SK-N-SH (cell line): ENCODE measurements at regions not wholly inside any gene's neighbourhood (a gene's known extent, or its start where the extent isn't known, plus 50 kb on each side); places are given as distances from the start of the nearest gene placed in this dataset.

Experiments used
- CTCF ChIA-PET: fragments of 300-600, 350-600 bp; formaldehyde crosslinking; extraction: SDS; loops from one replicate; lab custom pipeline; 2021; lab: Yijun Ruan, JAX
- POLR2A ChIA-PET: fragments of 350-600 bp; sonication (Branson Sonifier 250); formaldehyde crosslinking; extraction: SDS; loops from one replicate; lab custom pipeline; 2020; ENCODE audit warnings: antibody characterized with exemption, inconsistent platforms; lab: Yijun Ruan, JAX
- DNase-seq: peaks from one replicate; pipeline ENCODE4 v3.0.0; 2012
- H2AFZ ChIP-seq: fragments of 200-600 bp; sonication (generic); 2 replicates; pipeline ENCODE4 v1.8.1; 2016; ENCODE audit warnings: antibody characterized with exemption, mild to moderate bottlenecking, low read depth
- H3F3A ChIP-seq: fragments of 200-600 bp; sonication (generic); replicated peaks from 2 replicates; pipeline ENCODE3; 2016; ENCODE audit warnings: antibody characterized with exemption, mild to moderate bottlenecking; ENCODE audit not compliant: insufficient read depth
- H3K27ac ChIP-seq, 2 experiments: fragments of 200-500 bp in 1 of 2; fragments of 200-600 bp in 1 of 2; sonication (Bioruptor generic) in 1 of 2; sonication (generic), shearing (Covaris generic) in 1 of 2; 2 replicates each; pipeline versions ENCODE4 v1.5.1 to v1.6.1; 2014 to 2016; ENCODE audit warnings: low read depth in 2 of 2, inconsistent platforms in 1 of 2, low read length in 1 of 2, mild to moderate bottlenecking in 1 of 2, mixed read lengths in 1 of 2
- H3K27me3 ChIP-seq: fragments of 200-600 bp; sonication (generic), shearing (Covaris generic); 2 replicates; pipeline ENCODE4 v1.6.1; 2016; ENCODE audit warnings: mixed run types; ENCODE audit not compliant: insufficient read depth
- H3K36me3 ChIP-seq, 2 experiments: fragments of 200-500 bp in 1 of 2; fragments of 200-600 bp in 1 of 2; sonication (Bioruptor generic) in 1 of 2; sonication (generic) in 1 of 2; replicated peaks in 1 of 2; 2 replicates each; pipeline versions ENCODE3 to v1.5.1; 2014 to 2016; ENCODE audit warnings: low read length in 1 of 2, mild to moderate bottlenecking in 1 of 2; ENCODE audit not compliant: insufficient read depth in 2 of 2, control insufficient read depth in 1 of 2
- H3K4me1 ChIP-seq, 2 experiments: fragments of 200-500 bp in 1 of 2; fragments of 200-600 bp in 1 of 2; sonication (Bioruptor generic) in 1 of 2; sonication (generic), shearing (Covaris generic) in 1 of 2; 2 replicates each; pipeline versions ENCODE4 v1.5.1 to v1.6.1; 2014 to 2016; ENCODE audit warnings: low read depth in 1 of 2, low read length in 1 of 2, mixed run types in 1 of 2; ENCODE audit not compliant: insufficient read depth in 2 of 2, control insufficient read depth in 1 of 2
- H3K4me2 ChIP-seq: fragments of 200-600 bp; sonication (generic), shearing (Covaris generic); 2 replicates; pipeline ENCODE4 v1.6.1; 2017; ENCODE audit warnings: mixed run types
- H3K4me3 ChIP-seq, 2 experiments: fragments of 200-500 bp in 1 of 2; fragments of 200-600 bp in 1 of 2; sonication (Bioruptor generic) in 1 of 2; sonication (generic), shearing (Covaris generic) in 1 of 2; 2 replicates each; pipeline versions ENCODE4 v1.5.1 to v1.8.1; 2014 to 2016; ENCODE audit warnings: low read depth in 2 of 2, inconsistent platforms in 1 of 2, low read length in 1 of 2, mild to moderate bottlenecking in 1 of 2, mixed read lengths in 1 of 2, moderate library complexity in 1 of 2
- H3K79me2 ChIP-seq: fragments of 200-600 bp; sonication (generic); 2 replicates; pipeline ENCODE4 v1.8.1; 2017; ENCODE audit warnings: mild to moderate bottlenecking; ENCODE audit not compliant: insufficient read depth
- H3K9ac ChIP-seq: fragments of 200-600 bp; sonication (generic); 2 replicates; pipeline ENCODE4 v1.6.1; 2017; ENCODE audit warnings: mixed run types
- H3K9me2 ChIP-seq: fragments of 200-600 bp; sonication (generic); 2 replicates; pipeline ENCODE4 v1.6.1; 2017; ENCODE audit warnings: mixed run types
- H3K9me3 ChIP-seq: fragments of 200-600 bp; sonication (generic); 2 replicates; pipeline ENCODE4 v1.6.1; 2017; ENCODE audit warnings: mixed run types, mild to moderate bottlenecking, moderate library complexity
- H4K20me1 ChIP-seq: fragments of 200-600 bp; sonication (generic); 2 replicates; pipeline ENCODE4 v1.6.1; 2017; ENCODE audit warnings: mild to moderate bottlenecking, mixed run types; ENCODE audit not compliant: insufficient read depth
- CHD2 ChIP-seq: fragments of 150-350 bp; IDR thresholded peaks from 2 replicates; pipeline ENCODE4 v1.6.1; 2018; ENCODE audit warnings: low read length; ENCODE audit not compliant: partially characterized antibody
- EP300 ChIP-seq, 2 experiments: IDR thresholded peaks; 2 replicates each; pipeline versions ENCODE4 v1.4.0 to v1.6.1; 2012; ENCODE audit warnings: borderline replicate concordance in 1 of 2, low read depth in 1 of 2, low read length in 1 of 2
- EZH2phosphoT487 ChIP-seq: fragments of 200-600 bp; sonication (generic); IDR thresholded peaks from 2 replicates; pipeline ENCODE4 v1.6.1; 2017; ENCODE audit warnings: low read depth, mixed run types, mild to moderate bottlenecking, antibody characterized with exemption, moderate library complexity, borderline replicate concordance
- FOSL2 ChIP-seq: IDR thresholded peaks from 2 replicates; pipeline ENCODE4 v1.4.0; 2012; ENCODE audit warnings: low read depth, mild to moderate bottlenecking, moderate library complexity, borderline replicate concordance
- FOXJ3 ChIP-seq: sonication (generic); formaldehyde crosslinking; IDR thresholded peaks from 2 replicates; pipeline ENCODE4 v1.5.1; 2020; ENCODE audit warnings: mild to moderate bottlenecking, missing genetic modification reagents
- GABPA ChIP-seq: IDR thresholded peaks from 2 replicates; pipeline ENCODE4 v1.4.0; 2012; ENCODE audit warnings: low read depth, mild to moderate bottlenecking
- IRF3 ChIP-seq: fragments of 150-350 bp; IDR thresholded peaks from 2 replicates; pipeline ENCODE4 v1.6.1; 2016; ENCODE audit warnings: mild to moderate bottlenecking, low read depth, low read length
- MXI1 ChIP-seq: IDR thresholded peaks from 2 replicates; pipeline ENCODE4 v1.6.1; 2012; ENCODE audit warnings: mild to moderate bottlenecking, low read depth, low read length, improper control_type of control experiment
- NFIC ChIP-seq: IDR thresholded peaks from 2 replicates; pipeline ENCODE4 v1.4.0; 2012; ENCODE audit warnings: borderline replicate concordance
- PBX3 ChIP-seq: IDR thresholded peaks from 2 replicates; pipeline ENCODE4; 2012
- RAD21 ChIP-seq: IDR thresholded peaks from 2 replicates; pipeline ENCODE4 v1.6.1; 2012; ENCODE audit warnings: mild to moderate bottlenecking, low read length
- RCOR1 ChIP-seq: fragments of 150-350 bp; IDR thresholded peaks from 2 replicates; pipeline ENCODE4 v1.6.1; 2017; ENCODE audit warnings: antibody characterized with exemption, low read length
- RFX5 ChIP-seq: IDR thresholded peaks from 2 replicates; pipeline ENCODE4 v1.6.1; 2012; ENCODE audit warnings: mild to moderate bottlenecking, improper control_type of control experiment, low read length
- RXRA ChIP-seq: IDR thresholded peaks from 2 replicates; pipeline ENCODE4 v1.4.0; 2012; ENCODE audit warnings: low read depth, mild to moderate bottlenecking, borderline replicate concordance
- SMC3 ChIP-seq: IDR thresholded peaks from 2 replicates; pipeline ENCODE4 v1.6.1; 2012; ENCODE audit warnings: low read depth, low read length, improper control_type of control experiment
- TCF12 ChIP-seq: IDR thresholded peaks from 2 replicates; pipeline ENCODE4 v1.4.0; 2012
- TEAD4 ChIP-seq: IDR thresholded peaks from 2 replicates; pipeline ENCODE4 v1.4.0; 2012; ENCODE audit warnings: mild to moderate bottlenecking, borderline replicate concordance; ENCODE audit not compliant: insufficient read depth
- ZBTB33 ChIP-seq: IDR thresholded peaks from 2 replicates; pipeline ENCODE4 v1.4.0; 2012; ENCODE audit warnings: low read depth, borderline replicate concordance
- WGBS: methylation state at CpG from one replicate; pipeline ENCODE4 v1.1.6; 2017; ENCODE audit warnings: low lambda C conversion rate; 5-methylcytosine and 5-hydroxymethylcytosine counted together

- H3K27ac ChIP-seq, result no peak overlapping the region
- no peaks in the 10 kb centered on the region for H3K9me2 ChIP-seq
- H3K9me3 ChIP-seq, result no peaks in the 10 kb centered on the region
- no peak for TF ChIP-seq IRF3
- TF ChIP-seq RAD21, result no peak
- no peak for TF ChIP-seq EZH2phosphoT487
- TF ChIP-seq FOSL2, result no peak
- no peak for TF ChIP-seq GABPA
- TF ChIP-seq TCF12, result no peak
- no peak for TF ChIP-seq ZBTB33
- TF ChIP-seq FOXJ3 (CRISPR knock-in tag), result no peak
- TF ChIP-seq NFIC, result no peak
- no peak for TF ChIP-seq EP300 (IDR thresholded peaks at IDR 0.05; ENCODE audit: borderline replicate concordance in 1 of 2, low read depth in 1 of 2, low read length in 1 of 2)
- no peak for TF ChIP-seq MXI1
- no peak for TF ChIP-seq RFX5
- TF ChIP-seq RXRA, result no peak
- TF ChIP-seq TEAD4, result no peak
- no peak for TF ChIP-seq PBX3
- TF ChIP-seq RCOR1, result no peak
- TF ChIP-seq SMC3, result no peak
- no peak for TF ChIP-seq CHD2
- no peak overlapping the region for H3K9ac ChIP-seq
- no peaks in the 10 kb centered on the region for H4K20me1 ChIP-seq
- WGBS, result 40% methylated on average over 4 of the region's 4 CpGs
- no peaks in the 10 kb centered on the region for H3F3A ChIP-seq
- no peak overlapping the region for H3K4me3 ChIP-seq
- H2AFZ ChIP-seq, result no peak overlapping the region
- no peak overlapping the region for H3K4me2 ChIP-seq
- POLR2A ChIA-PET, result no interaction called here
- CTCF ChIA-PET, result interaction anchor here (0.6 kb wide), 1 partner anchor 20 kb away, joined by 3 read pairs; no protein-coding TSS in a partner anchor
- no peaks in the 10 kb centered on the region for H3K79me2 ChIP-seq
- no peaks in the 10 kb centered on the region for H3K4me1 ChIP-seq
- no peak for DNase-seq
- H3K27me3 ChIP-seq, result no peaks in the 10 kb centered on the region
- no peaks in the 10 kb centered on the region for H3K36me3 ChIP-seq
These were observed 1305.3 kb downstream of the SLITRK5 start for GRCh38 chr13:88976466-88976865.
